ENCODE measurements at regions not wholly inside any gene's neighbourhood (a gene's known extent, or its start where the extent isn't known, plus 50 kb on each side); places are given as distances from the start of the nearest gene placed in this dataset.

DNA sequence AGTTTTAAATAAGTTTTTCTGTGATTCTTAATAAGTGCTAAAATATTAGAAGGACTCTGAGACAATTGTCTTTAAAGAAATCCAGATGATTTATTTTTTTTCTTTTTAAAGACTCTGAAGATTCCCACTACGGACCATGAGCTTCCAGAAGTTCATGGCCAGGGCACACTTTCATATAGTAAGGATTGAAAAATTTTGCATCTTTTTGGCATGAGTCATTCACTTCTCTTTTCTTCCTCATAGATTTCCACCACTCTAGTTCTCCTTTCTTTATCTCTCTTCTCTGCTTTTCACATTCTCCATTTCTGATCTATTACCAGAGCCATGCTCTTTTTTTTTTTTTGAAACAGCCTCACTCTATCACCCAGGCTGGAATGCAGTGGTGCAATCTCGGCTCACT lies 385.8 kb downstream of the FLRT2 start:
- no peaks in the 10 kb centered on the region for H3K27me3 Mint-ChIP-seq (ENCODE audit: unreplicated experiment)
- no peaks in the 10 kb centered on the region for H3K4me1 Mint-ChIP-seq (ENCODE audit: unreplicated experiment)
- TF ChIP-seq, protein P1, sequence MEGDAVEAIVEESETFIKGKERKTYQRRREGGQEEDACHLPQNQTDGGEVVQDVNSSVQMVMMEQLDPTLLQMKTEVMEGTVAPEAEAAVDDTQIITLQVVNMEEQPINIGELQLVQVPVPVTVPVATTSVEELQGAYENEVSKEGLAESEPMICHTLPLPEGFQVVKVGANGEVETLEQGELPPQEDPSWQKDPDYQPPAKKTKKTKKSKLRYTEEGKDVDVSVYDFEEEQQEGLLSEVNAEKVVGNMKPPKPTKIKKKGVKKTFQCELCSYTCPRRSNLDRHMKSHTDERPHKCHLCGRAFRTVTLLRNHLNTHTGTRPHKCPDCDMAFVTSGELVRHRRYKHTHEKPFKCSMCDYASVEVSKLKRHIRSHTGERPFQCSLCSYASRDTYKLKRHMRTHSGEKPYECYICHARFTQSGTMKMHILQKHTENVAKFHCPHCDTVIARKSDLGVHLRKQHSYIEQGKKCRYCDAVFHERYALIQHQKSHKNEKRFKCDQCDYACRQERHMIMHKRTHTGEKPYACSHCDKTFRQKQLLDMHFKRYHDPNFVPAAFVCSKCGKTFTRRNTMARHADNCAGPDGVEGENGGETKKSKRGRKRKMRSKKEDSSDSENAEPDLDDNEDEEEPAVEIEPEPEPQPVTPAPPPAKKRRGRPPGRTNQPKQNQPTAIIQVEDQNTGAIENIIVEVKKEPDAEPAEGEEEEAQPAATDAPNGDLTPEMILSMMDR (IDR thresholded peaks at IDR 0.05), result no peak
- H3K9me3 Mint-ChIP-seq (ENCODE audit: unreplicated experiment), result no peaks in the 10 kb centered on the region
- H3K27ac Mint-ChIP-seq (ENCODE audit: unreplicated experiment), result no peak overlapping the region
- no peak for DNase-seq (ENCODE audit: extremely low spot score, unreplicated experiment)
- no peaks in the 10 kb centered on the region for H3K36me3 Mint-ChIP-seq (ENCODE audit: unreplicated experiment)
- no peak overlapping the region for H3K4me3 Mint-ChIP-seq (ENCODE audit: unreplicated experiment)

DNA sequence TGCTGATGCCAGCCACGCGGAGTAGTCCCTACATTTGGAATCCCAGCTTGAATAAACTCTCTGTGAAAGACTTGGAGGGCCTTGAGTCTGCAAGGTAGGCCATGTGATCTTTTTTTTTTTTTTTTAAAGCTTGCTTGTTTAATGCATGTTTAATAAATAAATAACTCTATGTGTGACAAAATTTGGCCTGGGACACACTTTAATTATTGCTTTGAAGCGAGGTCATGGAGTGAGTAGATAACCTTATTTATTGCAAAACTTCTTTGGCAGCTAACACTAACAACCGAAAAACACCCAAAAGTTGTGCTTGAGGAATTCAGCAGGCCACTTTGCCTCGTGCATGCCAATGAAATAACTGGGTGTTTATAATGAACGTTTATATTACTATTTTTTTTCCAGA lies 382.2 kb downstream of the FLRT2 start:
- TF ChIP-seq, protein P1 (IDR thresholded peaks at IDR 0.05), result no peak
- no peak for DNase-seq (ENCODE audit: extremely low spot score, unreplicated experiment)

DNA sequence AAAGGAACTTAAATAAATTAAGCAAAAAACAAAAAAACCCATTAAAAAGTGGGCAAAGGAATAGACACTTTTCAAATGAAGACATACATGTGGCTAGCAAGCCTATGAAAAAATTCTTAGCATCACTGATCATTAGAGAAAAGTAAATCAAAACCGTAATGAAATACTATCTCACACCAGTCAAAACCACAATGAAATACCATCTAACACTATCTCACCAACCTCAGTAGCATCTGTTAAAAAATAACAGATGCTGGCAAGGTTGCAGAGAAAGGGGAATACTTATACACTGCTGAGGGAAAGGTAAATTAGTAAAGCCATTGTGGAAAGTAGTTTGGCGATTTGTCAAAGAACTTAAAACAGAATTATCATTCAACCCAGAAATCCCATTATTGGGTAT lies 381.1 kb downstream of the FLRT2 start:
- Mint-ChIP-seq H3K27ac (ENCODE audit: unreplicated experiment) (no peak overlapping the region), H3K4me1 (ENCODE audit: unreplicated experiment) (peaks cover 10% of the 10 kb centered on the region), H3K27me3 (ENCODE audit: unreplicated experiment) (no peaks in the 10 kb centered on the region), H3K9me3 (ENCODE audit: unreplicated experiment) (no peaks in the 10 kb centered on the region), H3K4me3 (ENCODE audit: unreplicated experiment) (no peak overlapping the region), H3K36me3 (ENCODE audit: unreplicated experiment) (no peaks in the 10 kb centered on the region)
- TF ChIP-seq, protein P1 (IDR thresholded peaks at IDR 0.05), result no peak
- DNase-seq (ENCODE audit: extremely low spot score, unreplicated experiment), result no peak

More for the DNA sequence above, 382.2 kb downstream of the FLRT2 start:
- Mint-ChIP-seq H3K9me3 (ENCODE audit: unreplicated experiment) (no peaks in the 10 kb centered on the region), H3K27ac (ENCODE audit: unreplicated experiment) (no peak overlapping the region), H3K36me3 (ENCODE audit: unreplicated experiment) (no peaks in the 10 kb centered on the region), H3K4me3 (ENCODE audit: unreplicated experiment) (no peak overlapping the region), H3K4me1 (ENCODE audit: unreplicated experiment) (peaks cover 10% of the 10 kb centered on the region), H3K27me3 (ENCODE audit: unreplicated experiment) (no peaks in the 10 kb centered on the region)

DNA sequence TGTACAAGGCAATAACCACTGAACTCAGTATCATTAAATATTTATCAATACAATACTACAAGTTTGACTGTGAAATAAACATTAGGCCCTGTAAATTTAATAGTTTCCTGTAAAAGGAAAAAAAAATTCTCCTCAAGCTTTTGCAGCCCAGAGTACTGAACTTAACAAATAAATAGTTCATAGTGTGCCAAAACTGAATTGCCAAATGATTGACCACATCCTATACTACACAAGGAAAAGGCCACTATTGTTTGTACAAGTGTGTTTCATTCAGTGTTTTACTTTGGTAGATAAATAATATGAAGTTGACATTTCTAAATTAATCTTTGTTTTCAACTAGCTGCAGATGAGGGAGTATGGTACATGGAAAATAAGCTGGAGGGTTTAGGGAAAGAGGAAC lies 379.6 kb downstream of the FLRT2 start:
- H3K9me3 Mint-ChIP-seq (ENCODE audit: unreplicated experiment), result peaks cover 8% of the 10 kb centered on the region
- no peak for DNase-seq (ENCODE audit: extremely low spot score, unreplicated experiment)
- peaks cover 8% of the 10 kb centered on the region for H3K27me3 Mint-ChIP-seq (ENCODE audit: unreplicated experiment)
- TF ChIP-seq, protein P1 (IDR thresholded peaks at IDR 0.05), result no peak
- no peak overlapping the region for H3K4me3 Mint-ChIP-seq (ENCODE audit: unreplicated experiment)
- no peak overlapping the region for H3K27ac Mint-ChIP-seq (ENCODE audit: unreplicated experiment)
- peaks cover 10% of the 10 kb centered on the region for H3K4me1 Mint-ChIP-seq (ENCODE audit: unreplicated experiment)
- H3K36me3 Mint-ChIP-seq (ENCODE audit: unreplicated experiment), result no peaks in the 10 kb centered on the region

DNA sequence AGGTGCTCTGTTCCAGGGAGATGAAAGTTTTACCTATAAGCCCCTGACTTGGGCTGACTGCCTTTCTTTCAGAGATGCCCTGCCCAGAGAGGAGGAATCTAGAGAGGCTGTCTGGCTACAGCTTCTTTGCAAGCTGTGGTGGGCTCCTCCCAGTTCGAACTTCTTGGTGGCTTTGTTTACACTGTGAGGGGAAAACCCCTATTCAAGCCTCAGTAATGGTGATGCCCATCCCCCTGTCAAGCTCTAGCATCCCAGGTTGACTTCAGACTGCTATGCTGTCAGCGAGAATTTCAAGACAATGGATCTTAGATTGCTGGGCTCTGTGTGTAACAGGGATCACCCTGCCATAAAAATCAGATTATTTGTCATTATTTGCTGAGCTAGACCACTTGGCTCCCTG lies 377.6 kb downstream of the FLRT2 start:
- H3K27ac Mint-ChIP-seq (ENCODE audit: unreplicated experiment), result no peak overlapping the region
- no peak overlapping the region for H3K4me3 Mint-ChIP-seq (ENCODE audit: unreplicated experiment)
- peaks cover 10% of the 10 kb centered on the region for H3K9me3 Mint-ChIP-seq (ENCODE audit: unreplicated experiment)
- no peak for DNase-seq (ENCODE audit: extremely low spot score, unreplicated experiment)
- no peaks in the 10 kb centered on the region for H3K36me3 Mint-ChIP-seq (ENCODE audit: unreplicated experiment)
- peaks cover 10% of the 10 kb centered on the region for H3K27me3 Mint-ChIP-seq (ENCODE audit: unreplicated experiment)
- TF ChIP-seq, protein P1 (IDR thresholded peaks at IDR 0.05), result no peak
- peaks cover 10% of the 10 kb centered on the region for H3K4me1 Mint-ChIP-seq (ENCODE audit: unreplicated experiment)

Data from osteocyte (in vitro differentiated cells).